ENCODE measurements at regions not wholly inside any gene's neighbourhood (a gene's known extent, or its start where the extent isn't known, plus 50 kb on each side); places are given as distances from the start of the nearest gene placed in this dataset.

GRCh38 chr4:166602068-166602467 lies 632.2 kb downstream of the SPOCK3 start:
- DNase-seq (ENCODE audit: low spot score in 2 of 2): no peak
- no peaks in the 10 kb centered on the region for H3K4me1 Mint-ChIP-seq
- no peak overlapping the region for H3K4me3 Mint-ChIP-seq
- no peak overlapping the region for H3K27ac Mint-ChIP-seq
- H3K27me3 Mint-ChIP-seq: no peaks in the 10 kb centered on the region
- no peaks in the 10 kb centered on the region for H3K36me3 Mint-ChIP-seq
- no peak for ATAC-seq (ENCODE audit: low read depth)
- H3K9me3 Mint-ChIP-seq: peaks cover 2% of the 10 kb centered on the region

DNA sequence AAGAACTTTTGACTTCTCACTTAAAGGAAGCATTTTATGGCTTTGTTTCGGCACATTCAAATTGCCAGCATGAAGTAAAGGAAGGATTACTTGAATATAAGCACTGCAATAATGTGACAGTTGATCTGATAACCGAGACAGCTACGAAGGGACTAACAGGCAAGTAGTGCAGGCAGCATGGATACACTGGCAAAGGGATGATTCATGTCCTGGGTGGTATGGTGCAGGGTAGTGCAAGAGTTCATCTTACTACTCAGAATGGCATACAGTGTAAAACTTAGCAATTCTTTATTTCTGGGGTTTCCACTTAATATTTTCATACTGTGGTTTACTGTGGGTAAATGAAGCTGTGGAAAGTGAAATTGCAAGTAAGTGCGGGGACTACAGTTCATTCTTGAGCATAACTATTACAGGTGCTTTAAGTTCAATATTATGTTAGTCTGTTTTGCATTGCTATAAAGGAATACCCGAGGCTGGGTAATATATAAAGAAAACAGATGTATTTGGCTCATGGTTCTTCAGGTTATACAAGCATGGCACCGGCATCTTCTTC lies 611.8 kb downstream of the SPOCK3 start:
- Mint-ChIP-seq H3K36me3 (no peaks in the 10 kb centered on the region), H3K4me3 (no peak overlapping the region), H3K27ac (no peak overlapping the region), H3K4me1 (peaks cover 2% of the 10 kb centered on the region), H3K27me3 (no peaks in the 10 kb centered on the region), H3K9me3 (no peaks in the 10 kb centered on the region)
- ATAC-seq (ENCODE audit: low read depth) (no peak), DNase-seq (ENCODE audit: low spot score in 2 of 2) (no peak)

- H3K36me3 Mint-ChIP-seq: no peaks in the 10 kb centered on the region
- H3K27ac Mint-ChIP-seq: no peak overlapping the region
- H3K27me3 Mint-ChIP-seq: no peaks in the 10 kb centered on the region
- DNase-seq (ENCODE audit: low spot score in 2 of 2) (no peak), ATAC-seq (ENCODE audit: low read depth) (no peak)
- H3K9me3 Mint-ChIP-seq: no peaks in the 10 kb centered on the region
- peaks cover 2% of the 10 kb centered on the region for H3K4me1 Mint-ChIP-seq
- no peak overlapping the region for H3K4me3 Mint-ChIP-seq
Observed at GRCh38 chr4:166625018-166625637, 609.2 kb downstream of the SPOCK3 start.

DNA sequence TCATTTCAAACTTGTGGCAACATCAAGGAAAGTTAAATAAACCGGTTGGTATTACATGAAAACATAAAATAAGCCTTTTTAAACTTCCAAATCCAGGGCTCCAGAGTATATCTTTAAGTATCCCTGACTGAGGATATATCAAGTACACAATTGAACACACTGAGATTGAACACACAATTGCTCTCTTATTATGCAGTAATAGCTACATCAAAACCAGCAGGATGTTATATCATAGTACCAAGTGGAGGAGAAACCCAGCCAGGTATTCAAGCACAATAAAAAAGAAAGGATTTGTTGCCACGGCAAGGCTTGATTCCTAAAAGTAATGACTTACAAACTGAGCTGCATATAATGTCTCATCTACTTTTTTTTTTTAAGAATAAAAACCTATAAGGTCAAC lies 605.8 kb downstream of the SPOCK3 start:
- no peak overlapping the region for H3K27ac Mint-ChIP-seq
- ATAC-seq (ENCODE audit: low read depth): no peak
- H3K9me3 Mint-ChIP-seq: no peaks in the 10 kb centered on the region
- H3K27me3 Mint-ChIP-seq: no peaks in the 10 kb centered on the region
- no peaks in the 10 kb centered on the region for H3K36me3 Mint-ChIP-seq
- no peak overlapping the region for H3K4me3 Mint-ChIP-seq
- DNase-seq (ENCODE audit: low spot score in 2 of 2): no peak
- no peaks in the 10 kb centered on the region for H3K4me1 Mint-ChIP-seq

DNA sequence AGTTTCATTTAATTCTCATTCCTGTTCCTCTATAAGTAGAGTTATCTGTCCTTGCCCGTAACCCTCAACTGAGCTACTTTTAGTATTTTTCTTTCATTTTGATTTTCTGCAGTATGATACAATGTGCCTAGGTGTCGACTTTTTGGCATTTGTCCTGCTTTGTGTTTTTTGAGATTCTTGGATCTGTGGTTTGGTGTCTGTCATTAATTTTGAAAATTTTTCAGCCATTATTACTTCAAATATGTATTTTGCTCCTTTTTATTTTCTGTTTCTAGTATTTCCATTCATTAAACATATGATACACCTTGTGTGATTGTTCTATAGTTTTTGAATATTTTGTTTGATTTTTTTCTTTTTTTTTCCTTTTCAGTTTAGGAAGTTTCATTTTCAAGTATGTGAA lies 598.9 kb downstream of the SPOCK3 start:
- Mint-ChIP-seq H3K4me3 (no peak overlapping the region), H3K4me1 (no peaks in the 10 kb centered on the region), H3K27ac (no peak overlapping the region), H3K36me3 (no peaks in the 10 kb centered on the region), H3K27me3 (no peaks in the 10 kb centered on the region), H3K9me3 (no peaks in the 10 kb centered on the region)
- no peak for DNase-seq (ENCODE audit: low spot score in 2 of 2)
- no peak for ATAC-seq (ENCODE audit: low read depth)

GRCh38 chr4:166637816-166638215 lies 596.5 kb downstream of the SPOCK3 start:
- H3K4me1 Mint-ChIP-seq: no peaks in the 10 kb centered on the region
- no peak for ATAC-seq (ENCODE audit: low read depth)
- no peak for DNase-seq (ENCODE audit: low spot score in 2 of 2)

GRCh38 chr4:166655231-166655630 lies 579.1 kb downstream of the SPOCK3 start:
- H3K9me3 Mint-ChIP-seq: no peaks in the 10 kb centered on the region
- ATAC-seq (ENCODE audit: low read depth) (no peak), DNase-seq (ENCODE audit: low spot score in 2 of 2) (no peak)
- no peaks in the 10 kb centered on the region for H3K4me1 Mint-ChIP-seq
- no peak overlapping the region for H3K4me3 Mint-ChIP-seq
- no peaks in the 10 kb centered on the region for H3K36me3 Mint-ChIP-seq
- no peak overlapping the region for H3K27ac Mint-ChIP-seq
- H3K27me3 Mint-ChIP-seq: no peaks in the 10 kb centered on the region

More at GRCh38 chr4:166637816-166638215, 596.5 kb downstream of the SPOCK3 start:
- H3K9me3 Mint-ChIP-seq: no peaks in the 10 kb centered on the region
- no peaks in the 10 kb centered on the region for H3K36me3 Mint-ChIP-seq
- no peak overlapping the region for H3K4me3 Mint-ChIP-seq
- H3K27ac Mint-ChIP-seq: no peak overlapping the region
- H3K27me3 Mint-ChIP-seq: no peaks in the 10 kb centered on the region

GRCh38 chr4:166655705-166656104 lies 578.6 kb downstream of the SPOCK3 start:
- DNase-seq (ENCODE audit: low spot score in 2 of 2) (no peak), ATAC-seq (ENCODE audit: low read depth) (no peak)
- no peak overlapping the region for H3K4me3 Mint-ChIP-seq
- no peaks in the 10 kb centered on the region for H3K27me3 Mint-ChIP-seq
- H3K9me3 Mint-ChIP-seq: no peaks in the 10 kb centered on the region
- H3K4me1 Mint-ChIP-seq: no peaks in the 10 kb centered on the region
- H3K27ac Mint-ChIP-seq: no peak overlapping the region
- no peaks in the 10 kb centered on the region for H3K36me3 Mint-ChIP-seq

DNA sequence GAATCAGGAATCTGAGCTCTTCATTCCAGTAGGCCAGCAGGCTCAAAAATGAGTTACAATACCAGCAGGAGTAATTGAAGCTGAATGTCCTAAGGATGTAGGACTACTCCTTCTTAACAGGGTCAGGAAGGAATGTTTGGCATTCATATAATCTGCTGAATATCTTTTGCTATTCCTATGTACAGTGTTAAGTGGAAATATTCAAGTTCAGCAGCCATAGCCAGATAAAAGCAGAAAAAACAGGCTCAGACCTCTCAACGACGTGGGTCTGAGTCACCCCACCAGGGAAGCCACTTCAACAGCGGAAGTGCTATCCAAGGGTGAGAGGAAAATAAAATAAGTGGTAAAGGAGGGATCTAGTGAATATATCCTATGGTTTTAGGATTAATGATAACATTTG lies 577.0 kb downstream of the SPOCK3 start:
- no peaks in the 10 kb centered on the region for H3K27me3 Mint-ChIP-seq
- H3K4me3 Mint-ChIP-seq: no peak overlapping the region
- H3K4me1 Mint-ChIP-seq: no peaks in the 10 kb centered on the region
- no peak for ATAC-seq (ENCODE audit: low read depth)
- H3K27ac Mint-ChIP-seq: no peak overlapping the region
- no peaks in the 10 kb centered on the region for H3K9me3 Mint-ChIP-seq
- no peak for DNase-seq (ENCODE audit: low spot score in 2 of 2)
- H3K36me3 Mint-ChIP-seq: no peaks in the 10 kb centered on the region

- Mint-ChIP-seq H3K4me1 (no peaks in the 10 kb centered on the region), H3K4me3 (no peak overlapping the region), H3K36me3 (no peaks in the 10 kb centered on the region), H3K27ac (no peak overlapping the region), H3K27me3 (no peaks in the 10 kb centered on the region), H3K9me3 (peaks cover 2% of the 10 kb centered on the region)
- ATAC-seq (ENCODE audit: low read depth) (no peak), DNase-seq (ENCODE audit: low spot score in 2 of 2) (no peak)
Observed at GRCh38 chr4:166658585-166658984, 575.7 kb downstream of the SPOCK3 start.

DNA sequence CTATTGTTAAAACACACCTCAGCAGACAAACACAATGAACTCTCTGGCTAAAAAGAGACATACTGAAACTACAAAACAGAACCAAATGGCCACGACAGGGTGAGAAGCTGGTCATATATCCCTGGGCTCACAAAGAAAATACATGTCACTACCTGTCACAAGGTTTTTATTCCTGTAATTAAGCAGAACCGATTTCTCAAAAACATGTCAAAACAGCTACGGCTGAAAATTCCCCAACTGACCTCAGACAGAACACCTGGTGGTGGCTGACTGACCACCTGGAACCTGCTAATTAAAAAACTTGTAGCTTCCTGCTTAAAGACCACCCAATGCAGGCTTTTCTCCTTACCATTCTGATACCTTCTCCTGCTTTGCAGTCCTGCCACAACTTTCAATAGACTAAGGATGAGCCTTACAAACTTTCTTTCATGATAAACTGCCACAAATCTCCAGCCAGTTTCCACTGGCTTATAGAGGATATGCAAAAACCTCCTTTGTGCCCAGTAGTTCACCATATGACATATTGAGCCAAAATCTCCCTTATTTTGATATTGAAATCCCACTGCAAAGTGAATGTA lies 571.9 kb downstream of the SPOCK3 start:
- Mint-ChIP-seq H3K27ac (no peak overlapping the region), H3K9me3 (peaks cover 2% of the 10 kb centered on the region), H3K4me1 (no peaks in the 10 kb centered on the region), H3K27me3 (no peaks in the 10 kb centered on the region), H3K4me3 (no peak overlapping the region), H3K36me3 (no peaks in the 10 kb centered on the region)
- ATAC-seq (ENCODE audit: low read depth) (no peak), DNase-seq (ENCODE audit: low spot score in 2 of 2) (no peak)

- no peak for ATAC-seq (ENCODE audit: low read depth)
- Mint-ChIP-seq H3K36me3 (no peaks in the 10 kb centered on the region), H3K9me3 (peaks cover 4% of the 10 kb centered on the region), H3K27me3 (no peaks in the 10 kb centered on the region), H3K4me3 (no peak overlapping the region), H3K4me1 (no peaks in the 10 kb centered on the region), H3K27ac (no peak overlapping the region)
- DNase-seq (ENCODE audit: low spot score in 2 of 2): no peak
Observed at GRCh38 chr4:166670341-166670740, 564.0 kb downstream of the SPOCK3 start.

DNA sequence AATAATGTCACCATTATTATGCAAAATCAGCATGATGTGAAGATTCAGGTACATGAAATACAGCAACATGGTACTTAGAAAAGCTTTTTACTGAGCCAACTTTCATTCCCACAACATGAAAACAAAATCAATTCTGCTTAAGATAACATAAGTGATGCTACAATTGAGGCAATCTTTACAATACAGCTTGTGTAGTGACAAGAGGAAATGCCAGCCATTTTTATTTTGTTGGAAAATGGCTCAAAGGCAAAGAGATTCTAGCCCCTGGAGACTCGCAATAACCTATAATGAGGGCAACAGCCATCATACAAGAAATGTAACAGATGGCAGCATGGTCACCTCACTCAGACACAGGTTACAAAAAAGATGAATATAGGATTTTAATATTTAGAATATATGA lies 560.4 kb downstream of the SPOCK3 start:
- Mint-ChIP-seq H3K4me3 (no peak overlapping the region), H3K9me3 (peaks cover 6% of the 10 kb centered on the region), H3K27me3 (no peaks in the 10 kb centered on the region), H3K27ac (no peak overlapping the region), H3K4me1 (no peaks in the 10 kb centered on the region), H3K36me3 (no peaks in the 10 kb centered on the region)
- no peak for ATAC-seq (ENCODE audit: low read depth)
- DNase-seq (ENCODE audit: low spot score in 2 of 2): no peak

GRCh38 chr4:166675411-166675810 lies 558.9 kb downstream of the SPOCK3 start:
- DNase-seq (ENCODE audit: low spot score in 2 of 2) (no peak), ATAC-seq (ENCODE audit: low read depth) (no peak)
- Mint-ChIP-seq H3K9me3 (peaks cover 6% of the 10 kb centered on the region), H3K36me3 (no peaks in the 10 kb centered on the region), H3K27me3 (no peaks in the 10 kb centered on the region), H3K27ac (no peak overlapping the region), H3K4me1 (no peaks in the 10 kb centered on the region), H3K4me3 (no peak overlapping the region)

DNA sequence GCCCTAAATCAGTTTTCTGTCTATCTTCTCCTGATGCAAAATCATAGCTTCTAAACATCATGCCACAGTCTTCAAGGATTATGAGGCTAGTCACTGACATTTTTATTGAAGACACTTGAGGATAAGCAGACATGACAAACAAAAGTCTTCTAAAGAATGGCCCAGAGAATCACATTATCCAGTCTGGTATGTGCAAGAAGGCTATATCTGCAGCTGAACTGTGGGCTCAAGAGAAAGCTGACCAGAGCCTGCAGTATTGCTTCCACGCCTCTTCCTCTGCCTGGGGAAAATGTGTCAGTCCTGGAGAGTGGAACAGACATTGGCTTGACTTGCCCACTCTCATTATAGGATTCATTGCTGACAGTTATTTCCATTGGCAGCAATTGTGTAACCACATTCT lies 553.5 kb downstream of the SPOCK3 start:
- ATAC-seq (ENCODE audit: low read depth) (no peak), DNase-seq (ENCODE audit: low spot score in 2 of 2) (no peak)
- no peak overlapping the region for H3K4me3 Mint-ChIP-seq
- H3K9me3 Mint-ChIP-seq: peaks cover 4% of the 10 kb centered on the region
- H3K36me3 Mint-ChIP-seq: no peaks in the 10 kb centered on the region
- H3K27ac Mint-ChIP-seq: no peak overlapping the region
- H3K27me3 Mint-ChIP-seq: no peaks in the 10 kb centered on the region
- H3K4me1 Mint-ChIP-seq: no peaks in the 10 kb centered on the region
